ENCODE measurements at regions not wholly inside any gene's neighbourhood (a gene's known extent, or its start where the extent isn't known, plus 50 kb on each side); places are given as distances from the start of the nearest gene placed in this dataset.
"Not testable (repeated sequence)": the region's sequence is repeated elsewhere in the genome, so short reads cannot be mapped to it uniquely, and the experiment has no call there.

DNA sequence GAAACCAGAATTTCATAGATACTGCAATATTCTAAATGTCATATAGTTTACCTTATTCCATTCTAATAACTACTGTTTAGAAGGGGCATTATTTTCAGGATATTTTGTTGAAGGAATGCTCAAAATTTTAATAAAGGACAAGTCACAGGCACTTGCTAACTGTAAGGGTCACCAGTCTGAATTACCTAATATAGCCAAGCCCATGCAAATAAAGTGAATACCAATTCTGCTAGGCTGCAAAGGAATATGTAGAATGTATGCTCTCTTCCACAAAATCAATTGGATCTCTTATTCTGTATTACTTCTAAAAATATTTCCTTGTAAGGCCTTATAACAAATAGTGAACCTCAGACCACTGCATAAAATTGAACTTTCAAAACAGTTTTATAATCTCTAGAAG, 52.3 kb upstream of the FAT4 start:
- DNase-seq, result no peak

DNA sequence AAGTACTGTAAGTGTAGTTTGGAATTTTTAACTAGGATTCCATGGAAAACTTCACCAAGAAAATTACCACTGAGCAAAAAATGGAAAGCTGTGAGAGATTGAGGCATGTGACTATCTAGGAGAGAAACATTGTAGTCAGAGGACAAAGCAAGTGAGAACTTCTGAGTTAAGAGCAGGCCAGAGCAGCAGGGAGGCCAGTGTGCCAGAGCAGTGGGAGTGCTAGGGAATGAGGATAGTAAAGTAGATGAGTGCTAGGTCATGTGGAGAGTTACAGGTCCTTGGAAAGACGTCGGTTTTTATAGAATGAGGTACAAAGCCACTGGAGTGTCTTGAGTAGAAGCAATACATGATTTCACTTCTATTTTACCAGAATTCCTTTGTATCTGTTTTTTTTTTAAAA, 52.7 kb upstream of the FAT4 start:
- no peak for DNase-seq

DNA sequence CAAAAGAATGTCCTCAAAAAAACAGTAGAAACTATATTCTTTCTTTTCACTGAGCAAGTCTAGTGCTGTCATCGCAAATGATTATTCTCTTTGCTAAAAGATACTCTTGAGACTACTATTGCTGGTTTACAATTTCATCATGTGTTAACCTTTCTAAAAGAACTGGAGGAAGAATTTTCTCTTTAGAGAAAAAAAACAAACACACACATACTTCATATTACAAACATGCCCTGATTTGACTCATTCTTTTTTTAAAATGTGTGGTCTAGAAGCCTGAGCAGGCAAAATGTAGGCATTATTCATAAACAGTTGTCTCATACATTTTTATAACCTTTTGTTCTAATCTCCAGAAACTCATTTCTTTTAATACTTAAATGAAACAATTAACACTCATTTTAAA, 60.6 kb upstream of the FAT4 start:
- no peak for DNase-seq

DNA sequence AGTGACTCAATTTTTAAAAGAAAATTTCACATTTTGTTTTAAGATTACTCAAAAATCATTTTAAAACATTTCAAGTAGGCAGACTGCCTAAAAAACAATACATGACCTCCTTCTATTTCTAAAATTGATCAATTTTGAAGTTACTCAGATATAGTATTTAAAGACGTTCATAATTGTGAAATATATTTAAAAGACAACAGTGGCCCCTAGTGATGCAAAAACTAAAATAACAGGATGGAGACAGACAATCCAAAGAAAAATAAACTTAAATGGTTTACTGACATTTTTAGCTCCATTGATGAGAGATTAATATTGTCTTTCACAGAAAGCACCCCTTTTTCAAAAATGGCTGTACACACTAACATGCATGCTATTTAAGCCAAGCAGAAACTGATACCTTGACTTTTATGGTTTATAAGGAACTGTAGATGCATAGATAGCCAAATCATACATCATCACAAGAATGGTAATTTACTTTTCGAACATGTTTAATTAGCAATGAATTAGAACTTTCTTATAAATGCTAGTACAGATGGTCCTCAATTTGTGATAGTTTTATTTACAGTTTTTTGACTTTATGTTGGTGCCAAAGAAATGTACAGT, 69.8 kb upstream of the FAT4 start:
- peak; percentile 67 for DNase-seq

DNA sequence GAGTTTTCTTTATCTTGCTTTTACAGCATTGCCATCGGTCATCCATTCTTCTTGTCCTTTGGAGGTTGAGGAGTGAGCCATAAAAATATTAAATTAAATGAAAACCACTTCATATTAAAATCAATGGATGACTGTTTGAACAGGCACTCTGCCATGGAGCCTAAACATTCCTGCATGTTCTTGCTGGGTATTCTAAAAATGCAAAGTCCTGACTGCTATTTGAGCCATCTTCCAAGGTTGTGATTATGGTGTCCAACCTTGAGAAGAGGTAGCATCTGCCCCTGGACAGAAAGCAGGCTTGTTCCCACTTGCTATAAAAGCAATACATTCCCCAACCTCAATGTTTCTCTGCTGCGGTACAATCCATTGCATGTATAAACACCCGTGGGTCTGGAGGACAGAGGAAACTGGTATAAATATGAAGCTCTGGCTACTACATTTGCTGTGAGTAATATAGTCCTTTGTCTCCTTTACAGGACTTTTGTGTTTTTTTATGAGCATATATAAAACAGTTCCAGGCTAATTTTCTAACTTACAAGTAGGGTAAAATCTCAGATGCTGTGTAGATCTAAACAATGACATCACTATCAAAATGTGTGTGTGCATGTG, 70.9 kb upstream of the FAT4 start:
- DNase-seq, result peak; percentile 25

DNA sequence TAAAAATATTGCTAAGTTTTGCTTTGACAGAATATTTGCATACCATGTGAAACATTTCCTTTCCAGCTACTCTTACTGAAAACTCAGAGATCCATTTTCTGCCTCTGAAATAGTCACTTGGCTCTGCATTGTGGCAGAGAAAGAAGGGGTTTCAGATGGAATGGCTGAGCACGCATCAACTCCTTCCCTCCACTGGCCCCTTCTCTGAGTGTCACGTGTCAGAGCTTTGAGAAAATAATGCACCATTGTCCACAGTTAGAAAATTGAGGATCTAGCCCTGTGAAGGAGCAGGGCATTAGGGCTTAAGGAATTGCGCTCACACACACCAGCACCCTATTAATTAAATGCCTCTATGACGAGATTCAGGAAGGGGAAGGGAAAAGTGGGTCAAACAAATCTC, 78.8 kb upstream of the FAT4 start:
- DNase-seq, result no peak

DNA sequence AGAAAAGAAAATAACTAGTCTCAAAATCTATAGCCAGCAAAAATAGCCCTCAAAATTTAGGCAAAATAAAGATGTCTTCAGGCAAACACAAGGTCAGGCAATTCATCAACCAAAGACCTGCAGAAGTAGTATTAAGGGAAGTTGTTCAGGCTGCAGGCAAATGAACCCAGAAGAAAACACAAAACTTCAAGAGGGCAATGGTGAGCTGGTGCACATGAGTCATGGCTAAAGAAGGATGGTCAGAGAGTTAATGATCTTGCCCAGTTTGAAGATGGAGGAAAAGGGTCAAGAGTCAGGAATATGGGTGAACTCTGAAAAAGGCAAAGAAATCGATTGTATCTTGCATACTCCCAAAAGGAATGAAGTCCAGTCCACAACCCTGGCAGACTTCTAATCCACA, 83.1 kb upstream of the FAT4 start:
- no peak for DNase-seq

DNA sequence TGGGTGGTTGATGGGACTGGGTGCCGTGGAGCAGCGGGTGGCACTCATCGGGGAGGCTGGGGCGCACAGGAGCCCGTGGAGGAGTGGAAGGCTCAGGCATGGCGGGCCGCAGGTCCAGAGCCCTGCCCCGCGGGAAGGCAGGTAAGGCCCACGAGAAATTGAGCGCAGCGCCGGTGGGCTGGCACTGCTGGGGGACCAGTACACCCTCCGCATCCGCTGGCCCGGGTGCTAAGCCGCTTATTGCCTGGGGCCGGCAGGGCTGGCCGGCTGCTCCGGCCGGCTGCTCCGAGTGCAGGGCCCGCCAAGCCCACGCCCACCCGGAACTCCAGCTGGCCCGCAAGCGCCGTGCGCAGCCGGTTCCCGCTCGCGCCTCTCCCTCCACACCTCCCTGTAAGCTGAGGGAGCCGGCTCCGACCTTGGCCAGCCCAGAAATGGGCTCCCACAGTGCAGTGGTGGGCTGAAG, 85.1 kb upstream of the FAT4 start:
- DNase-seq, result no peak

DNA sequence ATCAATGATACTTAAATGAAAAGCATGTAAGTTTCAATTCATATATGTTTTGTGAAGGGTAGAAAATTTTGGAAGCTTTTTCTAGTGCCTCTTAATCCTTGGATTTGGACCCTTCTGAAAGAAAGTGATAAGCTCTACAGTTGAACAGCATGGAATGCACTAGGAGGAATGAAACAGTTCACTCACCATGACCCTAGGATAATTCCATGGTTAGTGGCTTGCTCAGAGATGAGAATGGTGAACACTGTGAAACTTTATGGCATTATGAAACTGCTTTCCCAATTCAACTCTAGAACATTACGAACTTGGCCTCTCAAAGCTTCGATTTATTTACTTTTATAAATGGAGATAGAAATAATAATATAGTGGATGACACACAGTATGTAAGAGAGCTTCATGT, 88.9 kb upstream of the FAT4 start:
- DNase-seq, result no peak

DNA sequence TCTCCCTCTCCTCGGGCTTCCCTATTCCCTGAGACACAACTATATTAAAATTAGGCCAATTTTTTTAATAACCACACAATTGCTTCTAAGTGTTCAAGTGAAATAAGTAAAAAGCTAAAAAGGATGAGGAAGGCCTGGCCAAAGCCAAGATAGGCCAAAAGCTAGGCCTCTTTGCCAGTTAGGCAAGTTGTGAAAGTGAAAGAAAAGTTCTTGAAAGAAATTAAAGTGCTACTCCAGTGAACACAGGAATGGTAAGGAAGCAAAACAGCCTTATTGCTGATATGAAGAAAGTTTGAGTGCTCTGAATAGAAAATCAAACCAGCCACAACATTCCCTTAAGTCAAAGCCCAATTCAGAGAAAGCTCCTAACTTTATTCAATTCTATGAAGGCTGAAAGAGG, 114.2 kb upstream of the FAT4 start:
- no peak for DNase-seq

DNA sequence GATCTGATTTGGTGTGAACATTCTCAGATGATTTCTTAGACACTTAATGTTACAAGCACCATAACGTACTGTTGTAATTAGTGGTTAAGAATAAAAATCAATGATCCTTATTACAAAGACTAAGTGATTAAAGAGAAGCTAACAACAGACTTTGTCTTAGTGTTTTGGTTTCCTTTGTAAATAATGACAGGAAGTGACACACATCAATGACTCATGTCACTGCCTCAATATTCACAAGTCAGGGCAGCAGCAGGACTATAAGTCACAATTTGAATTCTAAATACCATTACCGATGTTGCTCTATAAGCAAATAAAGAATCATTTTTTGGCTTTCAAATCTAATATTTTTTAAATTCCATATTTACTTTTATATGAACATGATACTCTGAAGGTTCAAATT, 115.8 kb upstream of the FAT4 start:
- peak; percentile 88 for DNase-seq

DNA sequence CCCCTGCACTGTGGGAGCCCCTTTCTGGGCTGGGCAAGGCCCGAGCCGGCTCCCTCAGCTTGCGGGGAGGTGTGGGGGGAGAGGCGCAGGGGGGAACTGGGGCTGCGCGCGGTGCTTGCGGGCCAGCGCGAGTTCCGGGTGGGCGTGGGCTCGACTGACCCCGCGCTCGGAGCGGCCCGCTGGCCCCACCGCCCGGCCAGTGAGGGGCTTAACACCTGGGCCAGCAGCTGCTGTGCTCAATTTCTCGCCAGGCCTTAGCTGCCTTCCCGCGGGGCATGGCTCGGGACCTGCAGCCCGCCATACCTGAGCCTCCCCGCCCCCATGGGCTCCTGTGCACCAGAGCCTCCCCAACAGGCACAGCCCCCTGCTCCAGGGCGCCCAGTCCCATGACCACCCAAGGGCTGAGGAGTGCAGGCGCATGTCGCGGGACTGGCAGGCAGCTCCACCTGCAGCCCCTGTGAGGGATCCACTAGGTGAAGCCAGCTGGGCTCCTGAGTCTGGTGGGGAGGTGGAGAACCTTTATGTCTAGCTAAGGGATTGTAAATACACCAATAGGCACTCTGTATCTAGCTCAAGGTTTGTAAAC, 122.8 kb upstream of the FAT4 start:
- not testable (repeated sequence) for DNase-seq

DNA sequence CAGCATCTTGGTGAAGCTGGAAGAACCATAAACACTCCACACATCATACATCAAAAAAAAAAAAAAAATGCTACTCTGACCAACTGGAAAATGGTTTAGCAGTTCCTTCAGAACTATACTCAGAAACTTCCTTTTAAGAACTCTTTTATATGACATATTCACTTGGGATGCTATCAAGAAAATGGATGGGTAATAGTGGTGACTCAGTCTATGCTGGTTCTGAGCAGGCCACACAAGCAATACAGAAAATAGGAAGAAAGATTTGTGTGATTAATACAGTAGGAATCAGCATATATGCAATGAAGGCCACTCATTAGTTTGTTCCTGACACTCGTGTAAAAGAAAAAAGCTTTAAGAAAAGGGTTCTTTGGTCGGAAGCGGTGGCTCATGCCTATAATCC, 123.5 kb upstream of the FAT4 start:
- DNase-seq, result no peak

DNA sequence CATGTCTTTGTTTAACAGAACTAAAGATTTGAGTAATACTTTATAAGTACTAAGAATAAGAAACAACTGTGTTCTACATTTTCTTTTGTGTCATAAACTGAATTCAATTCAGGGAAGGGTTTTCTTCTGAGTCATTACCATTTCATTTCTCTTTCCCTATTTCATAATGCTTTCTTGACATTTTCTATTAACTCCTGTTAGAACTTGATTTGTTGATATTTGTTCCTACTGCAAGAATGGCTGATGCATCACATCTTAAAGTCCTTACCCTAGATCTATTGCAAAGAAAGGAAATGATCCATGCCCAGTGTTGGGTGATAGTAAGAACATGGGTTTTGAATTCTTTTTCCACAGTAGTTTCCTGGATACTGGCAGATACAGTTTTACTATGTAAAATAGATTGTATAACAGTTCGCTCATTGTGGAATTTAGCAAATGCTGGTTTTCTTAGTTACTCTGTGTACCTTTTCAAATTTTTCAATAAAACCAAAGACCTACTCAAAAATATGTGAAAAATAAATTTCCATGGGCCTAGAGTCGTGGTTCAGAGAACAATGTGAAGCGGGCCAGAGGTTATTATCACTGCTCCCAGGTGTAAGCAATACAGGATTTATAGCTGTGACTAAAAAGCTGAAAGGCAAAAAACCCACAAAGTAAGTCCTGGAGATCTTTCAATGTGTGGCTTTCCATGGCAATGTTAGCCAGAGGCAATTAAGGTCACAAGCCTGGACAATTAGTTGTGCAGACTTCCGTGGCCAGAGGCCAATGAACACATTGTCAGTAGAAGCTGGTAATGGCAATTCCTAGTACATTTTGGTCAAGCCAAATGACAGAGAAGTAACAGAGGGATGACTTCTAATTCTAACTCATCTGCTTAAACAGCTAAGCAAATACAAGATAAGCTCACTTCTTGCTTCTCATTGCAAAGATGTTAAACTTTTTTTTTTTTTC, 127.3 kb upstream of the FAT4 start:
- DNase-seq, result peak; percentile 75

DNA sequence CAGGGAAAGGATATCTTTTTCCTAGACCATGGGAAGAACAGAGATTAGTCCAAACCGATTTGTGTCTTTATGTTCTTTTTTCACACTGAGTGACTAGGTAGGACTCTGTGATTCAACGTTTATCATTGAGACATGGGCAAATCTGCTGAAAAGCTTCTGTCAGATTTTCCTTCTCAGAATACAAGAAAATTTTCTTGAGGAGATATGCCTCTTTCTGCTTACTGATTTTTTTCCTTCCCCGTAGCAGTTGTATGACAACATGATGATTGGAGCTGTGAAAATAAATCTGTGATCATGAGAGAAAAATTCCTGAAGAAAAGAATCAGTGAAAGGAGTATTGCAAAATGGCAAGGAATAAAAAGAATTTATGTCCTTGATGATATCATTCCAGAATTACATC, 130.6 kb upstream of the FAT4 start:
- DNase-seq, result no peak

DNA sequence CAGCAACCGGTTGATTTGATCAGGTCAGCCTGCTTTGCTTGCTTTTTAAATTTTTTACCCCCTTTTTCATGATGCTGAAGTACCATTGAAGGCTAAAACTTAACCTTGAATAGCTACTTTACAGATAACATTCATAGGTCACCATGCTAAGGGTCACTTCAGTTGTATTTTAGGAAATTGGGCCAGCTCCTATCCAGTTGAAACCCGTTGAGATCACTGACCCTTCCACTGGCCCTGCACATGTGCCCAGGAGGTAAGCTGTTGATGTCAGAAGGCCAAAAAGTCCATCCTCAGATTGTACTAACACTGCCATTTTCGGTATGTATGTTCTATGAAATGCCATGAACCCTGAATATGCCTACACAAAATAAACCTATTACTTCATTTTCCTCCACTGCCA, 133.0 kb upstream of the FAT4 start:
- no peak for DNase-seq

DNA sequence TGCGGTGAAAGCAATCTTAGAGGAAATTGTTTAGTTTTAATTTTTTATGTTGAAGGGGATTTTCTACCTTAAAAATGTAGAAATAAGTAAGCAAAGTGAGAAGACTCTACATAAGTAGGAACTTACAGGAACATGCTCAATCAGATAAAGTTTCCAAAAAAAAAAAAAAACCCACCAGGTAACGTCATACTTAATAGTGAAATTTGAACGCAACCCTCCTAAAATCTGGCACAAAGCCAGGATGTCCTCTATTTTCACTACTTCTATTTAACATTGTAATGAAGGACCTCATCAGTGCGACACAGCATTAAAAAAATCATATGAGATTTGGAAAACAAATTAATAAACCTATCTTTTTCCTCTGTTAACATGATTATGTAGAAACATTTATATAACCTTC, 135.0 kb upstream of the FAT4 start:
- no peak for DNase-seq

DNA sequence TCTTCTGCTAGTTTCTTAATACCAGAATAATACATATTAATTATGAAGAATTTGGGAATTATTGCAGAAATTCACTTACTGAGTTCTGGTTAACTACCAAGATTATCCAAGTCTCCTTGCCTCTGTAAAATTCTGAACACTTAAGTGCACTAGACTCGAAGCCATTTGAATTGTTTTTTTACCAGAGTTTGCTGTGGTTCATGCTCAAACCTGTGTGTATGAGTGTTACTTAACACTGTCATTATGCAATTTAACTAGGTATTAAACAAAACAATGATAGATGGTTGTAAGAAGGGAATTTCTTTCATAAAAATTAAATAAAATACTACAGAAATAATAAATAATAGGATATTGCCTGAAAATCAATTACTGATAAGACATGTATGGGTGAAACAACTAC, 145.6 kb upstream of the FAT4 start:
- no peak for DNase-seq

DNA sequence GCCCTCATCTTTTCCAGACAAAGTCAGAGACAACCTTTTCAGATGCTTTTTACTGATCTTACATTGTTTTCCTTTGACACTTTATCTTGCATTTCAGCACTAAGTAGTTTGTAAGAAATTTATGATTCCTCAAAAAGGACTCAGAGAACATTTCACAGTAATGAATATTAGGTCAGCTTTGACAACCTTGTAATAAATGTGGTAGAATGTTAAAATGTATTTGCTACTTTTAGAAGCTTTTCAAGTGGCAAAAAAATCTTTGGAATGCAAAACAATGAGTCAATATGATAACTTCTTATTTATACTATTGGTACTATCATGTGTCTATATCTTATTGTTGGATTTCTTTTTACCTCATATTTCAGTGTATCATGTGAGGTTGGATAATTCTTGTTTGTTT, 146.2 kb upstream of the FAT4 start:
- no peak for DNase-seq

DNA sequence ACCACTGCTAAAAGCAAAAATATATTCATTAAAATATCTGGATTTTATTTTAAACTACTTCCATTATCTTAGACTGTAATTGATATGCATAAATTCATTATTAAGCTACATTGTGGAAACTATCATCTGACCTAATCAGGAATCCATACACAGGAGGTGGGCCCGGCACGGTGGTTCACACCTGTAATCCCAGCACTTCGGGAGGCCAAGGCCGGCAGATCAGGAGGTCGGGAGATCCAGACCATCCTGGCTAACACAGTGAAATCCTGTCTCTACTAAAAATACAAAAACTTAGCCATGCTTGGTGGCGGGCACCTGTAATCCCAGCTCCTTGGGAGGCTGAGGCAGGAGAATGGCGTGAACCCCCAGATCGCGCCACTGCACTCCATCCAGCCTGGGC, 148.7 kb upstream of the FAT4 start:
- DNase-seq, result not testable (repeated sequence)

DNA sequence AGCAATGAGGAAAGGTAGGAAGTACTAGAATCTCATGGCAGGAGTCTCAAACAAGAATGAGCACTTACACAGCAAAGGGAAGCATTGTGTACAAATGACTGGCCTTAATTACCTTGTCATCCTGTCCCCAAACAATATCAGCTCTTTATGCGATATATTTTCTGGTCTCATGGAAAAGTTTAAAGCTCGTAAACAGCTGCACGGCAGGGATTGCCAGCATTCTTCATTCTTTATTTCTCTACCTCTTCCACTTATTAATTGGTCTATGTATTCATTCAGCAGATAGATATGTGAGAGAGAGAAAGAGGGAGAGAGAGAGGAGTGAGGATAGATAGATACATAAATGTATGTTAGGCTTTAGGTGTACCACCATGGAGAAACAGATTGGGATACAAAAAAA, 155.8 kb upstream of the FAT4 start:
- DNase-seq, result peak; percentile 32

DNA sequence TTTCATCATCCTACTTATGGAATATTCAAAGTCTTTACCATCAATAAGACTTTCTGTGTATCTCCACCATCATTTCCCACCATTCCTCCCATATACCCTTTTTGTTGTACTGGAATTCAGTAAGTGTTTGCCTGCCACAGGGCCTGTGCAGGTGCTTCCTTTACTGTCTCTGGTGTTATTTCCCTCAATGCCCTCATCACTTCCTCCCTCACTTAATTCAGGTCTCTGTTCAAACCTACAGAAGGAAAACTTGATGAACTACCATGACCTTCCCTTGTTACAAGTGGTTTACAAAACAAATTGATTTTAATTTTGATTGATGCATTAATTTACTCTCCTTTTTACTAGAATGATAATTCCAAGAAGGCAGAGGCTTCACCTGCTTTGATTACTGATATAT, 159.5 kb upstream of the FAT4 start:
- peak; percentile 94 for DNase-seq

DNA sequence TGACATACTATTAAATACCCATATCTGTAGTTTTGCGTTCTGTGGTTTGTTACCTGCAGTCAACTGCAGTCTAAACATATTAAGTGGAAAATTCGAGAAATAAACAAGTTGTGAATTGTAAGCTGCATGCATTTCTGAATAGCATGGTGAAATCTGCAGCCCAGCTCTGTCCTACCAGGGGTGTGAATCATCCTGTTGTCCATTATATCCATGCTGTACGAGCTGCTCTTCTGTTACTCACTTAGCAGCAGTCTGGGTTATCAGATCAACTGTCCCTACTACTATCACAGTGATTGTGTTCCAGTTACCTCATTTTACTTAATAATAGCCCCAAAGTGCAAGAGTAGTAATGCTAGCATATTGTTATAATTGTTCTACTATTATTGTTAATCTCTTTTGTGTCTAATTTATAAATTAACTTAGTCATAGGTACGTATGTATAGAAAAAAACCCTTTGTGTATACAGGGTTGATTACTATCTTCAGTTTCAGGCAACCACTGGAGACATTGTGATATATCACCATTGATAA, 173.7 kb upstream of the FAT4 start:
- DNase-seq, result peak; percentile 37
